Osteocyte (in vitro differentiated cells): ENCODE measurements at regions not wholly inside any gene's neighbourhood (a gene's known extent, or its start where the extent isn't known, plus 50 kb on each side); places are given as distances from the start of the nearest gene placed in this dataset.

Experiments
- DNase-seq: peaks from one replicate; pipeline ENCODE4 v3.0.0; 2021; ENCODE audit warnings: mixed read lengths; ENCODE audit not compliant: unreplicated experiment; ENCODE audit errors: extremely low spot score
- H3K27ac Mint-ChIP-seq: one replicate; pipeline ENCODE4 v1.8.0; 2021; ENCODE audit warnings: mild to moderate bottlenecking, mixed read lengths; ENCODE audit not compliant: unreplicated experiment
- H3K27me3 Mint-ChIP-seq: one replicate; pipeline ENCODE4 v1.8.0; 2021; ENCODE audit warnings: mixed read lengths; ENCODE audit not compliant: unreplicated experiment
- H3K36me3 Mint-ChIP-seq: one replicate; pipeline ENCODE4 v1.8.0; 2021; ENCODE audit warnings: mixed read lengths; ENCODE audit not compliant: unreplicated experiment
- H3K4me1 Mint-ChIP-seq: one replicate; pipeline ENCODE4 v1.8.0; 2021; ENCODE audit warnings: mixed read lengths; ENCODE audit not compliant: unreplicated experiment
- H3K4me3 Mint-ChIP-seq: one replicate; pipeline ENCODE4 v1.8.0; 2021; ENCODE audit warnings: mild to moderate bottlenecking, moderate library complexity, mixed read lengths; ENCODE audit not compliant: unreplicated experiment
- H3K9me3 Mint-ChIP-seq: one replicate; pipeline ENCODE4 v1.8.0; 2021; ENCODE audit warnings: mixed read lengths; ENCODE audit not compliant: unreplicated experiment
- CTCF ChIP-seq: fragments of 200-600 bp; sonication (generic); IDR thresholded peaks from 2 replicates; pipeline ENCODE4 v1.5.0; 2021; ENCODE audit warnings: antibody characterized with exemption, mild to moderate bottlenecking, moderate library complexity

- H3K4me3 Mint-ChIP-seq, result no peak overlapping the region
- no peaks in the 10 kb centered on the region for H3K36me3 Mint-ChIP-seq
- no peak for TF ChIP-seq CTCF
- H3K27me3 Mint-ChIP-seq, result peaks cover 72% of the 10 kb centered on the region
- no peaks in the 10 kb centered on the region for H3K9me3 Mint-ChIP-seq
- no peak for DNase-seq
- peaks cover 10% of the 10 kb centered on the region for H3K4me1 Mint-ChIP-seq
- no peak overlapping the region for H3K27ac Mint-ChIP-seq
These were observed 219.9 kb downstream of the OPA1 start for GRCh38 chr3:193812791-193813500.

GRCh38 chr3:193813501-193813830 lies 220.5 kb downstream of the OPA1 start:
- no peak overlapping the region for H3K27ac Mint-ChIP-seq
- DNase-seq, result no peak
- no peak overlapping the region for H3K4me3 Mint-ChIP-seq
- no peaks in the 10 kb centered on the region for H3K36me3 Mint-ChIP-seq
- TF ChIP-seq CTCF, result no peak
- H3K4me1 Mint-ChIP-seq, result peaks cover 10% of the 10 kb centered on the region
- peaks cover 72% of the 10 kb centered on the region for H3K27me3 Mint-ChIP-seq
- H3K9me3 Mint-ChIP-seq, result no peaks in the 10 kb centered on the region

- Mint-ChIP-seq H3K27ac (no peak overlapping the region), H3K27me3 (peaks cover 75% of the 10 kb centered on the region), H3K4me1 (peaks cover 10% of the 10 kb centered on the region), H3K4me3 (no peak overlapping the region), H3K9me3 (no peaks in the 10 kb centered on the region), H3K36me3 (no peaks in the 10 kb centered on the region)
- no peak for TF ChIP-seq CTCF
- no peak for DNase-seq
These were observed 221.3 kb downstream of the OPA1 start for GRCh38 chr3:193814166-193814892.

- Mint-ChIP-seq H3K4me1 (peaks cover 10% of the 10 kb centered on the region), H3K4me3 (no peak overlapping the region), H3K27ac (no peak overlapping the region), H3K9me3 (no peaks in the 10 kb centered on the region), H3K36me3 (no peaks in the 10 kb centered on the region), H3K27me3 (peaks cover 75% of the 10 kb centered on the region)
- no peak for DNase-seq
- no peak for TF ChIP-seq CTCF
These were observed 222.4 kb downstream of the OPA1 start for GRCh38 chr3:193815246-193816027.

GRCh38 chr3:193816028-193816395 lies 223.0 kb downstream of the OPA1 start:
- Mint-ChIP-seq H3K27ac (no peak overlapping the region), H3K27me3 (peaks cover 75% of the 10 kb centered on the region), H3K9me3 (no peaks in the 10 kb centered on the region), H3K4me3 (no peak overlapping the region), H3K4me1 (peaks cover 10% of the 10 kb centered on the region), H3K36me3 (no peaks in the 10 kb centered on the region)
- TF ChIP-seq CTCF, result no peak
- no peak for DNase-seq
